B cell (primary cell): ENCODE measurements at regions not wholly inside any gene's neighbourhood (a gene's known extent, or its start where the extent isn't known, plus 50 kb on each side); places are given as distances from the start of the nearest gene placed in this dataset.

Experiments used
- ATAC-seq: fragments of 200-7000 bp; cut with Tn5 transposase; one replicate; pipeline ENCODE4 v1.10.0; 2021; ENCODE audit warnings: low read depth, mild to moderate bottlenecking, moderate number of reproducible peaks, moderate library complexity
- CTCF ChIA-PET: fragments of 350-600 bp; sonication (Branson Sonifier 250); formaldehyde crosslinking; loops from one replicate; lab custom pipeline; 2021; ENCODE audit warnings: antibody characterized with exemption, inconsistent platforms; lab: Charles Lee
- POLR2A ChIA-PET: fragments of 350-600 bp; sonication (Branson Sonifier 250); formaldehyde crosslinking; loops from one replicate; lab custom pipeline; 2021; ENCODE audit warnings: antibody characterized with exemption; lab: Charles Lee
- DNase-seq: peaks from one replicate; pipeline ENCODE4 v3.0.0; 2013
- H2AFZ ChIP-seq: 2 replicates; pipeline ENCODE4 v1.6.1; 2012; ENCODE audit warnings: mild to moderate bottlenecking, low read depth, low read length; ENCODE audit not compliant: insufficient read depth, poor library complexity, severe bottlenecking
- H3K27ac ChIP-seq, 2 donors: 1 replicate in 1 of 2; 2 replicates in 1 of 2; pipeline ENCODE4 v1.5.1; 2012 to 2013; ENCODE audit warnings: low read length in 2 of 2, mild to moderate bottlenecking in 2 of 2, moderate library complexity in 1 of 2
- H3K27me3 ChIP-seq, 4 experiments: fragments of 200-600 bp in 1 of 4; sonication (generic) in 1 of 4; replicated peaks in 1 of 4; 1 replicate in 2 of 4; 2 replicates in 2 of 4; pipeline versions ENCODE4 v1.6.1 to v1.7.0; 2013 to 2016; ENCODE audit warnings: low read length in 3 of 4, mild to moderate bottlenecking in 2 of 4, mixed read lengths in 1 of 4, moderate library complexity in 1 of 4; ENCODE audit not compliant: insufficient read depth in 4 of 4, control insufficient read depth in 3 of 4; ENCODE audit errors: control extremely low read depth in 1 of 4
- H3K36me3 ChIP-seq, 2 experiments: replicated peaks in 1 of 2; 1 replicate in 1 of 2; 2 replicates in 1 of 2; pipeline versions ENCODE4 v1.6.1 to v1.7.1; 2013; ENCODE audit warnings: low read length in 1 of 2; ENCODE audit not compliant: insufficient read depth in 2 of 2, control insufficient read depth in 1 of 2; ENCODE audit errors: control extremely low read depth in 1 of 2, extremely low read depth in 1 of 2
- H3K4me1 ChIP-seq, 2 donors: fragments of 200-600 bp in 1 of 2; sonication (generic) in 1 of 2; 1 replicate in 1 of 2; 2 replicates in 1 of 2; pipeline versions ENCODE4 v1.5.1 to v1.6.1; 2013 to 2017; ENCODE audit warnings: low read length in 2 of 2; ENCODE audit not compliant: control insufficient read depth in 2 of 2, insufficient read depth in 2 of 2
- H3K4me2 ChIP-seq: replicated peaks from 2 replicates; pipeline ENCODE3; 2012; ENCODE audit warnings: mild to moderate bottlenecking, low read depth, low read length; ENCODE audit not compliant: poor library complexity, severe bottlenecking
- H3K4me3 ChIP-seq, 5 experiments: fragments of 200-600 bp in 1 of 5; sonication (generic) in 1 of 5; 1 replicate in 3 of 5; 2 replicates in 2 of 5; pipeline versions ENCODE4 v1.5.1 to v1.7.0; 2011 to 2016; ENCODE audit warnings: low read length in 4 of 5, mild to moderate bottlenecking in 4 of 5, low read depth in 2 of 5, control low read depth in 1 of 5, moderate library complexity in 1 of 5; ENCODE audit not compliant: insufficient read depth in 1 of 5; ENCODE audit errors: control extremely low read depth in 1 of 5, extremely low read depth in 1 of 5
- H3K79me2 ChIP-seq: fragments of 200-600 bp; sonication (generic); one replicate; pipeline ENCODE4 v1.6.0; 2016; ENCODE audit warnings: low read length; ENCODE audit not compliant: control insufficient read depth, insufficient read depth
- H3K9ac ChIP-seq: fragments of 200-600 bp; sonication (generic); 2 replicates; pipeline ENCODE4 v1.6.1; 2017; ENCODE audit warnings: mild to moderate bottlenecking, low read length, moderate library complexity
- H3K9me3 ChIP-seq, 3 donors: one replicate each; pipeline versions ENCODE4 v1.6.1 to v1.7.1; 2013; ENCODE audit warnings: low read length in 2 of 3; ENCODE audit not compliant: control insufficient read depth in 2 of 3, insufficient read depth in 1 of 3; ENCODE audit errors: control extremely low read depth in 1 of 3
- H4K20me1 ChIP-seq: 2 replicates; pipeline ENCODE4 v1.6.0; 2012; ENCODE audit warnings: mild to moderate bottlenecking, low read length; ENCODE audit not compliant: insufficient read depth, control insufficient read depth, poor library complexity, severe bottlenecking
- H3K27ac Mint-ChIP-seq: one replicate; pipeline ENCODE4 v1.8.0; 2021; ENCODE audit warnings: mixed read lengths
- H3K27me3 Mint-ChIP-seq: one replicate; pipeline ENCODE4 v1.8.0; 2021; ENCODE audit warnings: mixed read lengths
- H3K4me1 Mint-ChIP-seq: one replicate; pipeline ENCODE4 v1.8.0; 2021; ENCODE audit warnings: mixed read lengths
- H3K4me3 Mint-ChIP-seq: one replicate; pipeline ENCODE4 v1.8.0; 2021; ENCODE audit warnings: mixed read lengths
- H3K9me3 Mint-ChIP-seq: one replicate; pipeline ENCODE4 v1.8.0; 2022; ENCODE audit warnings: mixed read lengths; ENCODE audit not compliant: insufficient read depth
- EZH2 ChIP-seq: IDR thresholded peaks from 2 replicates; pipeline ENCODE4 v1.6.1; 2012; ENCODE audit warnings: borderline replicate concordance, low read depth, mild to moderate bottlenecking, moderate library complexity, low read length; ENCODE audit not compliant: insufficient read depth, poor library complexity, severe bottlenecking
- WGBS: methylation state at CpG from one replicate; pipeline ENCODE4 v1.1.5; 2013; ENCODE audit warnings: missing lambda C conversion rate; ENCODE audit not compliant: insufficient coverage; 5-methylcytosine and 5-hydroxymethylcytosine counted together
- intact Hi-C: fragments of 100-400 bp; cut with micrococcal nuclease; formaldehyde crosslinking; loops from one replicate; pipeline ENCODE4 v1.10.0; 2022
- TF ChIP-seq, protein P1 (sequence below): fragments of 200-600 bp; IDR thresholded peaks from one replicate; pipeline ENCODE4 v1.8.0; 2022; ENCODE audit warnings: antibody characterized with exemption, mild to moderate bottlenecking

DNA sequence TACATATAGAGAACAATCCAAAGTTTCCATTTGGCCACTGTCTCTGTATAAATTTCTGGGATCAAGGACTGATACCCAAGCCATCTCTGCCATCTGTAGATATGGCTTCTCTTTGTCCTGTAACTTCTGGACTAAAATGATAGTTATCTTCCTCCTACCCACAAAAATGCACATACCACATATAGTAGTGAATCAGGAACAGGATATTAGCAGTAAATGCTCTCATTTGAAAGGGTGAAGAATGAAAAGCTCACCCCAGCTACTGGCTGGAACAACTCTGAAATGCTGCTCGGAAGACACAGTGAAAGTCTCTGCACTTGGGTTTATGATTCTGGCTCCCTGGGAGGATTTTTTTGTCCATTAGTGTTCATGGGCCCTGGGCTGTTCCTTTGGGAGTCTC lies 856.4 kb upstream of the LRRC4C start:
- Histone ChIP-seq H3K79me2 (no peaks in the 10 kb centered on the region), H3K36me3 (no peaks in the 10 kb centered on the region), H3K27me3 (no peaks in the 10 kb centered on the region), H3K27ac (no peak overlapping the region), H3K4me3 (no peak overlapping the region), H4K20me1 (no peaks in the 10 kb centered on the region), H3K4me1 (no peaks in the 10 kb centered on the region), H2AFZ (no peak overlapping the region), H3K4me2 (no peak overlapping the region), H3K9me3 (peaks cover 0 to 6% (median 0%) of the 10 kb centered on the region in 3 donors), H3K9ac (no peak overlapping the region)
- POLR2A ChIA-PET, result no interaction called here
- intact Hi-C loops, result no loop called here
- no peaks in the 10 kb centered on the region for H3K27me3 Mint-ChIP-seq
- H3K27ac Mint-ChIP-seq, result no peak overlapping the region
- DNase-seq (no peak), ATAC-seq (no peak)
- H3K4me1 Mint-ChIP-seq, result no peaks in the 10 kb centered on the region
- TF ChIP-seq EZH2, result no peak
- TF ChIP-seq, protein P1, sequence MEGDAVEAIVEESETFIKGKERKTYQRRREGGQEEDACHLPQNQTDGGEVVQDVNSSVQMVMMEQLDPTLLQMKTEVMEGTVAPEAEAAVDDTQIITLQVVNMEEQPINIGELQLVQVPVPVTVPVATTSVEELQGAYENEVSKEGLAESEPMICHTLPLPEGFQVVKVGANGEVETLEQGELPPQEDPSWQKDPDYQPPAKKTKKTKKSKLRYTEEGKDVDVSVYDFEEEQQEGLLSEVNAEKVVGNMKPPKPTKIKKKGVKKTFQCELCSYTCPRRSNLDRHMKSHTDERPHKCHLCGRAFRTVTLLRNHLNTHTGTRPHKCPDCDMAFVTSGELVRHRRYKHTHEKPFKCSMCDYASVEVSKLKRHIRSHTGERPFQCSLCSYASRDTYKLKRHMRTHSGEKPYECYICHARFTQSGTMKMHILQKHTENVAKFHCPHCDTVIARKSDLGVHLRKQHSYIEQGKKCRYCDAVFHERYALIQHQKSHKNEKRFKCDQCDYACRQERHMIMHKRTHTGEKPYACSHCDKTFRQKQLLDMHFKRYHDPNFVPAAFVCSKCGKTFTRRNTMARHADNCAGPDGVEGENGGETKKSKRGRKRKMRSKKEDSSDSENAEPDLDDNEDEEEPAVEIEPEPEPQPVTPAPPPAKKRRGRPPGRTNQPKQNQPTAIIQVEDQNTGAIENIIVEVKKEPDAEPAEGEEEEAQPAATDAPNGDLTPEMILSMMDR, result no peak
- no CpG with 5 or more reads among the region's 1 CpG for WGBS
- H3K4me3 Mint-ChIP-seq, result no peak overlapping the region
- H3K9me3 Mint-ChIP-seq, result no peaks in the 10 kb centered on the region
- CTCF ChIA-PET, result no interaction called here

DNA sequence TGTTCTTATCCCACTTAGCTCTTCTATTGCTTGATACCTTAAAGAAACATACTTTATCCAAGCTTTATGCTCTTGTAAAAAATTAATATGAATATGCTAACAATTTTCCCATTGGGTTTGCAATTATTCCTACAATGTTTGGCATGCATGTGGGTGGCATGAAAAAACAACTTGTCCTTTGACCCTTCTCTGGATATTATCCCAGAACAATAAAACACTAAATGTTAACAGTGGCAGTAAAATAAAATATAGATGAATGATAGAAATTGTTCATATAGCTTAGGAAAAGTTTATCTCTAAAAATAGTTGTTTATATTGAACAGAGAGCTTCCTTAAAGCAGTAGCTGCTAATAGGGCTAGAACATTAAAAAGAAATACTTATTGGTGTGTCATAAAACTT lies 860.5 kb upstream of the LRRC4C start:
- Histone ChIP-seq H3K27me3 (no peaks in the 10 kb centered on the region), H3K4me1 (no peaks in the 10 kb centered on the region), H3K27ac (no peak overlapping the region), H3K36me3 (no peaks in the 10 kb centered on the region), H3K9me3 (peaks cover 0 to 3% (median 0%) of the 10 kb centered on the region in 3 donors), H3K9ac (no peak overlapping the region), H3K79me2 (no peaks in the 10 kb centered on the region), H3K4me3 (no peak overlapping the region), H2AFZ (no peak overlapping the region), H4K20me1 (no peaks in the 10 kb centered on the region), H3K4me2 (no peak overlapping the region)
- no peak for DNase-seq
- ATAC-seq, result no peak
- POLR2A ChIA-PET, result no interaction called here
- intact Hi-C loops, result no loop called here
- CTCF ChIA-PET, result no interaction called here
- Mint-ChIP-seq H3K4me3 (no peak overlapping the region), H3K4me1 (no peaks in the 10 kb centered on the region), H3K27me3 (no peaks in the 10 kb centered on the region), H3K9me3 (no peaks in the 10 kb centered on the region), H3K27ac (no peak overlapping the region)
- TF ChIP-seq, protein P1, result no peak
- no peak for TF ChIP-seq EZH2
